ENCODE measurements at regions not wholly inside any gene's neighbourhood (a gene's known extent, or its start where the extent isn't known, plus 50 kb on each side); places are given as distances from the start of the nearest gene placed in this dataset.

DNA sequence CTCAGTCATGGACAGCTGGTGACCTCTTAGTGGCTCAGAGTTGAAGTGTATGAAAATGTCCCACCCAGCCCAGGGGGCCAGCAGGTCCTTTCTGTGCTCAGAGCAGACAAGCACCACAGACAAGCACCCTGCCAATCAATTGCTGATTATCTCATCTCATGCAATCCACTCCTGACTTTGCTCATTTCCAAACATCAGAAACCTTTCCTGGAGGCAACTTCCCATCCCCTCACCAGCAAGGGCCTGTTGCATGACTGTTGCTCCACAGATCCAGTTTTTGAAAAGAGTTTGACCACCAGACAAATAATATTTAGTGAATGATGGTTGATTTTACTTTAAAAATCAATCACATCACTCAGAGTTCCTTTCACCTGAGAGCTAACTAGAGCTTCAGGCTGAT, 397.3 kb upstream of the KLF4 start:
- TF ChIP-seq, protein P1, sequence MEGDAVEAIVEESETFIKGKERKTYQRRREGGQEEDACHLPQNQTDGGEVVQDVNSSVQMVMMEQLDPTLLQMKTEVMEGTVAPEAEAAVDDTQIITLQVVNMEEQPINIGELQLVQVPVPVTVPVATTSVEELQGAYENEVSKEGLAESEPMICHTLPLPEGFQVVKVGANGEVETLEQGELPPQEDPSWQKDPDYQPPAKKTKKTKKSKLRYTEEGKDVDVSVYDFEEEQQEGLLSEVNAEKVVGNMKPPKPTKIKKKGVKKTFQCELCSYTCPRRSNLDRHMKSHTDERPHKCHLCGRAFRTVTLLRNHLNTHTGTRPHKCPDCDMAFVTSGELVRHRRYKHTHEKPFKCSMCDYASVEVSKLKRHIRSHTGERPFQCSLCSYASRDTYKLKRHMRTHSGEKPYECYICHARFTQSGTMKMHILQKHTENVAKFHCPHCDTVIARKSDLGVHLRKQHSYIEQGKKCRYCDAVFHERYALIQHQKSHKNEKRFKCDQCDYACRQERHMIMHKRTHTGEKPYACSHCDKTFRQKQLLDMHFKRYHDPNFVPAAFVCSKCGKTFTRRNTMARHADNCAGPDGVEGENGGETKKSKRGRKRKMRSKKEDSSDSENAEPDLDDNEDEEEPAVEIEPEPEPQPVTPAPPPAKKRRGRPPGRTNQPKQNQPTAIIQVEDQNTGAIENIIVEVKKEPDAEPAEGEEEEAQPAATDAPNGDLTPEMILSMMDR (IDR thresholded peaks at IDR 0.05): no peak
- TF ChIP-seq POLR2A (IDR thresholded peaks at IDR 0.05): no peak
- TF ChIP-seq EP300 (IDR thresholded peaks at IDR 0.05): no peak
